HepG2 (cell line): ENCODE measurements at regions not wholly inside any gene's neighbourhood (a gene's known extent, or its start where the extent isn't known, plus 50 kb on each side); places are given as distances from the start of the nearest gene placed in this dataset.

Source experiments
- CTCF ChIP-seq: sonication (generic); formaldehyde crosslinking; IDR thresholded peaks from 2 replicates; pipeline ENCODE4 v1.5.0; 2020; ENCODE audit warnings: mild to moderate bottlenecking, missing genetic modification reagents, moderate library complexity
- HDAC6 ChIP-seq: fragments of 200-600 bp; sonication (generic); IDR thresholded peaks from 2 replicates; pipeline ENCODE4 v1.7.0; 2017; ENCODE audit warnings: mild to moderate bottlenecking, antibody characterized with exemption, low read length, low read depth
- MLX ChIP-seq: IDR thresholded peaks from 2 replicates; pipeline ENCODE4 v1.6.1; 2016
- PHF21A ChIP-seq: sonication (generic); formaldehyde crosslinking; IDR thresholded peaks from 2 replicates; pipeline ENCODE4 v1.5.0; 2020; ENCODE audit warnings: mild to moderate bottlenecking, missing genetic modification reagents
- POLR2A ChIP-seq, 2 experiments: IDR thresholded peaks; 2 replicates each; pipeline ENCODE4 v1.6.1; 2011; ENCODE audit warnings: low read depth in 2 of 2, low read length in 2 of 2, mild to moderate bottlenecking in 1 of 2, moderate library complexity in 1 of 2; ENCODE audit not compliant: insufficient read depth in 1 of 2
- TOE1 ChIP-seq: sonication (generic); formaldehyde crosslinking; IDR thresholded peaks from 2 replicates; pipeline ENCODE4 v1.4.0; 2020; ENCODE audit warnings: mild to moderate bottlenecking, missing genetic modification reagents

- TF ChIP-seq HDAC6 (no peak), PHF21A (CRISPR knock-in tag) (no peak), MLX (CRISPR knock-in tag) (no peak), CTCF (no peak), POLR2A (IDR thresholded peaks at IDR 0.05; ENCODE audit: insufficient read depth in 1 of 2, low read depth in 2 of 2, low read length in 2 of 2) (no peak), TOE1 (no peak)
Observed at GRCh38 chrX:81537723-81538122, 335.8 kb downstream of the SH3BGRL start.
